ENCODE measurements at regions not wholly inside any gene's neighbourhood (a gene's known extent, or its start where the extent isn't known, plus 50 kb on each side); places are given as distances from the start of the nearest gene placed in this dataset.

GRCh38 chr2:67479261-67479660 is 82.1 kb downstream of the ETAA1 start:
- no peak overlapping the region for H3K4me2 ChIP-seq (ENCODE audit: low read length)
- H3K4me1 ChIP-seq (ENCODE audit: control insufficient read depth in 1 of 2, insufficient read depth in 2 of 2, low read length in 2 of 2) = no peaks in the 10 kb centered on the region
- BruUV-seq (replicated peaks) = no TSS peak
- H3K9me2 ChIP-seq (ENCODE audit: insufficient read depth) = no peaks in the 10 kb centered on the region
- TF ChIP-seq FOSL1 (IDR thresholded peaks at IDR 0.05; ENCODE audit: low read depth) (no peak), REST (IDR thresholded peaks at IDR 0.05; ENCODE audit: low read depth) (no peak), POLR2A (IDR thresholded peaks at IDR 0.05; ENCODE audit: borderline replicate concordance, extremely low read depth, insufficient read depth, insufficient read length) (no peak), POLR2AphosphoS5 (IDR thresholded peaks at IDR 0.05; ENCODE audit: low read depth, low read length) (no peak), EGR1 (IDR thresholded peaks at IDR 0.05; ENCODE audit: low read depth) (no peak), SIN3A (IDR thresholded peaks at IDR 0.05; ENCODE audit: low read depth) (no peak), EZH2 (IDR thresholded peaks at IDR 0.05) (no peak), ZNF274 (IDR thresholded peaks at IDR 0.05; ENCODE audit: low read depth, low read length) (no peak), ATF3 (IDR thresholded peaks at IDR 0.05) (no peak), TCF7L2 (IDR thresholded peaks at IDR 0.05; ENCODE audit: borderline replicate concordance, extremely low read depth, insufficient read depth, insufficient read length) (no peak), SRF (IDR thresholded peaks at IDR 0.05; ENCODE audit: low read depth) (no peak), CEBPB (IDR thresholded peaks at IDR 0.05; ENCODE audit: low read depth) (no peak), SP1 (IDR thresholded peaks at IDR 0.05; ENCODE audit: low read depth) (no peak), MAX (IDR thresholded peaks at IDR 0.05) (no peak)
- TF ChIP-seq, protein P1, sequence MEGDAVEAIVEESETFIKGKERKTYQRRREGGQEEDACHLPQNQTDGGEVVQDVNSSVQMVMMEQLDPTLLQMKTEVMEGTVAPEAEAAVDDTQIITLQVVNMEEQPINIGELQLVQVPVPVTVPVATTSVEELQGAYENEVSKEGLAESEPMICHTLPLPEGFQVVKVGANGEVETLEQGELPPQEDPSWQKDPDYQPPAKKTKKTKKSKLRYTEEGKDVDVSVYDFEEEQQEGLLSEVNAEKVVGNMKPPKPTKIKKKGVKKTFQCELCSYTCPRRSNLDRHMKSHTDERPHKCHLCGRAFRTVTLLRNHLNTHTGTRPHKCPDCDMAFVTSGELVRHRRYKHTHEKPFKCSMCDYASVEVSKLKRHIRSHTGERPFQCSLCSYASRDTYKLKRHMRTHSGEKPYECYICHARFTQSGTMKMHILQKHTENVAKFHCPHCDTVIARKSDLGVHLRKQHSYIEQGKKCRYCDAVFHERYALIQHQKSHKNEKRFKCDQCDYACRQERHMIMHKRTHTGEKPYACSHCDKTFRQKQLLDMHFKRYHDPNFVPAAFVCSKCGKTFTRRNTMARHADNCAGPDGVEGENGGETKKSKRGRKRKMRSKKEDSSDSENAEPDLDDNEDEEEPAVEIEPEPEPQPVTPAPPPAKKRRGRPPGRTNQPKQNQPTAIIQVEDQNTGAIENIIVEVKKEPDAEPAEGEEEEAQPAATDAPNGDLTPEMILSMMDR (IDR thresholded peaks at IDR 0.05 in 2 of 3, conservative IDR thresholded peaks at IDR 0.05 in 1 of 3; ENCODE audit: borderline replicate concordance in 1 of 3, insufficient read depth in 1 of 3, low read depth in 2 of 3, low read length in 2 of 3) = no peak
- no peak overlapping the region for H3K27ac ChIP-seq (ENCODE audit: low read depth, low read length)
- H3K9me3 ChIP-seq (ENCODE audit: control insufficient read depth in 1 of 2, insufficient read depth in 1 of 2, low read depth in 1 of 2, low read length in 2 of 2) = no peaks in the 10 kb centered on the region
- no peaks in the 10 kb centered on the region for H3K36me3 ChIP-seq (ENCODE audit: control insufficient read depth in 1 of 2, insufficient read depth in 2 of 2, low read length in 2 of 2)
- no peaks in the 10 kb centered on the region; the same call in 1 of the 2 replicates for H3K27me3 ChIP-seq (ENCODE audit: insufficient read depth, low read length)
- ATAC-seq (no peak), DNase-seq (ENCODE audit: low read depth, low spot score) (no peak)
- no peak overlapping the region for H2AFZ ChIP-seq (ENCODE audit: low read depth, low read length, poor library complexity, severe bottlenecking)
- RAD21 ChIA-PET (ENCODE audit: low non-redundant PET in 1 of 2, low total read pairs in 2 of 2, uncharacterized antibody in 2 of 2, unreplicated experiment in 2 of 2) = no interaction called here
- no peaks in the 10 kb centered on the region for H3K79me2 ChIP-seq (ENCODE audit: insufficient read depth, low read length)
- no peak overlapping the region for H3K4me3 ChIP-seq (replicated peaks in 1 of 2; ENCODE audit: low read depth in 1 of 2, low read length in 2 of 2)
- H4K20me1 ChIP-seq (ENCODE audit: insufficient read depth) = no peaks in the 10 kb centered on the region
- CTCF ChIA-PET = no interaction called here
- intact Hi-C loops (cut with micrococcal nuclease) = loop anchor here (5.0 to 10.0 kb wide), 2 partner anchors 363 to 1834 kb away; no protein-coding TSS in a partner anchor
- no peak overlapping the region for H3K9ac ChIP-seq (ENCODE audit: low read length)
- POLR2A ChIA-PET = no interaction called here

Data from HCT116 (cell line).